ENCODE measurements at regions not wholly inside any gene's neighbourhood (a gene's known extent, or its start where the extent isn't known, plus 50 kb on each side); places are given as distances from the start of the nearest gene placed in this dataset.

DNA sequence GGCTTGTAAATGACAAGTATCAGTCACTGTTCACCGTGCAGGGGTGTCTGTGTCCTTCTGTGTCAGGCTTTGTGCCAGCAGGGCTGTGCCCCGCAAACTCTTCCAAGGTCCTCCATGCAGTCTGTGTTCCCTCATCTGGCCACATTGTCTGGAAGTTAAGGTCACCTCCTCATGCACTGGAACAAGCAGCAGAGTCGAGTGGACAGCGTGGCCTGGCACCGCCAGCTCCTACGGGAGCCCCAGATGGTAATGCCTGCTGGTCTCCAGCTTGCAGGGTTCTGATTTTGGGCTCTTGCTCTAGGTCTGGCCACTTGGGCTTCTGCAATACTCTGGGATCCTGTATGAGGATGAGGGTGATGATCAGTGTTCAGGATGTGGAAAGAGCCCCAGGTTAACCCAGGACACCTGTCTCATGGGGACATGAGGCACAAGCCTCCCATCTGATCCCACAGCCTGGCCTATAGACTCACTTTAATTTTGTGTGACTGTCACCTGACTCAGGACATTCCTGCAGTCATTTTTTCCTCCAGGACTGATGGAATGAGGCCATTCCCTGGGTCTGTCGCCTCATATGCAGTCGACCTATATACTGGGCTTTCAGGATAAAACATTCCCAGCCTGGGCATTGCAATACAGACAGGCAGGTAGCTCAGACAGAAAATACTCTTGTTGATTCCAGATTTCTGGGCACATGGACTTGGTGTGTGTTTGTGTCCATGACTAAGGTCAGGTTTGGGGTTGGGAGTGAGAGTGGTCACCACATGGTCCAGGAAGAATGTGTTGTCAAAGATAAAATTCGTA, 106.3 kb upstream of the TOP3B start:
- ATAC-seq (no peak), DNase-seq (no peak)
- TF ChIP-seq, protein P1, sequence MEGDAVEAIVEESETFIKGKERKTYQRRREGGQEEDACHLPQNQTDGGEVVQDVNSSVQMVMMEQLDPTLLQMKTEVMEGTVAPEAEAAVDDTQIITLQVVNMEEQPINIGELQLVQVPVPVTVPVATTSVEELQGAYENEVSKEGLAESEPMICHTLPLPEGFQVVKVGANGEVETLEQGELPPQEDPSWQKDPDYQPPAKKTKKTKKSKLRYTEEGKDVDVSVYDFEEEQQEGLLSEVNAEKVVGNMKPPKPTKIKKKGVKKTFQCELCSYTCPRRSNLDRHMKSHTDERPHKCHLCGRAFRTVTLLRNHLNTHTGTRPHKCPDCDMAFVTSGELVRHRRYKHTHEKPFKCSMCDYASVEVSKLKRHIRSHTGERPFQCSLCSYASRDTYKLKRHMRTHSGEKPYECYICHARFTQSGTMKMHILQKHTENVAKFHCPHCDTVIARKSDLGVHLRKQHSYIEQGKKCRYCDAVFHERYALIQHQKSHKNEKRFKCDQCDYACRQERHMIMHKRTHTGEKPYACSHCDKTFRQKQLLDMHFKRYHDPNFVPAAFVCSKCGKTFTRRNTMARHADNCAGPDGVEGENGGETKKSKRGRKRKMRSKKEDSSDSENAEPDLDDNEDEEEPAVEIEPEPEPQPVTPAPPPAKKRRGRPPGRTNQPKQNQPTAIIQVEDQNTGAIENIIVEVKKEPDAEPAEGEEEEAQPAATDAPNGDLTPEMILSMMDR (IDR thresholded peaks at IDR 0.05), result no peak
- peaks cover 18% of the 10 kb centered on the region for H3K27me3 Mint-ChIP-seq
- H3K4me3 Mint-ChIP-seq, result no peak overlapping the region
- ChIA-PET POLR2A (interaction anchor here (1.2 kb wide), 1 partner anchor 12 kb away, joined by 3 read pairs; no protein-coding TSS in a partner anchor), CTCF (no interaction called here)
- no peaks in the 10 kb centered on the region for H3K9me3 Mint-ChIP-seq
- H3K36me3 Mint-ChIP-seq (ENCODE audit: low read depth), result no peaks in the 10 kb centered on the region
- intact Hi-C loops (cut with micrococcal nuclease), result no loop called here
- no peak overlapping the region for H3K27ac Mint-ChIP-seq
- peaks cover 9% of the 10 kb centered on the region for H3K4me1 Mint-ChIP-seq (ENCODE audit: low read depth)

DNA sequence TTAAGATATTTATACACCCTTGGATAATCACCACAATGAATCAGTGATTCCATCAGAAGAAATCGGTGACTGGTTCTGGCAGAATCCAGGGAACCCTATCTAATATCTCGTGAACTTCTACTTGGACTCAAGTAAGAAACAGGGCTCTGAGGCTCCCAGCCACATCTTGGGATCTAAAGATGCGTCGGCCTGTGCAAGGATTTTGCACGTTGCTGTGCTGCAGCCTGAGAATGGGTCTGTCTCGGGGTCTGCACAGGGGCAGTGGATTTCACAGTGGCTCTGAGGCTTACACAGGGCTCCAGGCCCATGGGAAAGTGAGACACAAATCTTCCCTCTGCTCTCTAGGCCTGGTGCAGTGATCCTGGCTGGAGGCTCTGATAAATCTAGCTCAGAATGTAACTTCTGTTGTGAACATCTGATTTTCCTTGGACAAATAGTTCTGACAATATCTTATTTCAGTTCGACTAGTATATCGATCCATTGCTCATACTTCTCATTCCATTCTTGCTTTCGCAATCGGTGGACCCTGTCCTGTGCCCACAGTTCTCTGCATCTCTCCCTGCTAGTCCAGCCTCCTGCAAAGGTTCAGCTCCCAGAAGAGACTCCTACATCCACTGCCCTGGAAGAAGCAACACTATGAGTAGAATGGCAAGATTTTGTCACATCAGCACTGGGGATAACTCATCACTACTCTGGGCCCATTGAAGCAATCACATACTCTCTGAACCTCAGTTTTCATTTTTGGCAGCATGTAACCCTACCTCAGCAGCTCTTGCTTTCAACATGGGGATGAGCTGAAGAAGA, 105.5 kb upstream of the TOP3B start:
- DNase-seq (no peak), ATAC-seq (no peak)
- H3K4me1 Mint-ChIP-seq (ENCODE audit: low read depth), result peaks cover 4% of the 10 kb centered on the region
- TF ChIP-seq, protein P1 (IDR thresholded peaks at IDR 0.05), result no peak
- ChIA-PET POLR2A (no interaction called here), CTCF (no interaction called here)
- H3K27ac Mint-ChIP-seq, result no peak overlapping the region
- no peak overlapping the region for H3K4me3 Mint-ChIP-seq
- H3K27me3 Mint-ChIP-seq, result peaks cover 19% of the 10 kb centered on the region
- no peaks in the 10 kb centered on the region for H3K36me3 Mint-ChIP-seq (ENCODE audit: low read depth)
- no peaks in the 10 kb centered on the region for H3K9me3 Mint-ChIP-seq
- intact Hi-C loops (cut with micrococcal nuclease), result no loop called here

DNA sequence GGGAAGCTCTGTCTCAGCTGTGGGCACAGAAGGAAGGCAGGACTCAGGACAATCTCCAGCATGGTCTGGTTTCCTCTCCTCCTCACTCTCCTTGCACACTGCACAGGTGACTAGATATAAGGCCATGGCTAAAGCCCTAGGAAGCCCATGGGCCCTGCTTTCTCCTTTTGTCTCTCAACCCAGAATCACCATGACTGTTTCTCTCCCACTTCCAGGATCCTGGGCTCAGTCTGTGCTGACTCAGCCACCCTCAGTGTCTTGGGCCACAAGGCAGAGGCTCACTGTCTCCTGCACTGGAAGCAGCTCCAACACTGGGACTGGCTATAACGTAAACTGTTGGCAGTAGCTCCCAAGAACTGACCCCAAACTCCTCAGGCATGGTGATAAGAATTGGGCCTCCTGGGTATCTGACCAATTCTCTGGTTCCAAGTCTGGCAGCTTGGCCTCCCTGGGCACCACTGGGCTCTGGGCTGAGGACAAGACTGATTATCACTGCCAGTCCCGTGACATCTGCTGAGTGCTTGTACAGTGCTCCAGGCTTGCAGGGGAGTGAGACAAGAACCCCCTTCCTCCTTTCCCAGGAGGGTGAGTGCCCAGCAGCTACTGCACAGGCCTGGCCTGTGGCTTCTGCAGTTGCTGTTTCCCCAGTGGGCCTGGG, 104.0 kb upstream of the TOP3B start:
- no peak for DNase-seq
- TF ChIP-seq, protein P1 (IDR thresholded peaks at IDR 0.05), result no peak
- intact Hi-C loops (cut with micrococcal nuclease), result no loop called here

DNA sequence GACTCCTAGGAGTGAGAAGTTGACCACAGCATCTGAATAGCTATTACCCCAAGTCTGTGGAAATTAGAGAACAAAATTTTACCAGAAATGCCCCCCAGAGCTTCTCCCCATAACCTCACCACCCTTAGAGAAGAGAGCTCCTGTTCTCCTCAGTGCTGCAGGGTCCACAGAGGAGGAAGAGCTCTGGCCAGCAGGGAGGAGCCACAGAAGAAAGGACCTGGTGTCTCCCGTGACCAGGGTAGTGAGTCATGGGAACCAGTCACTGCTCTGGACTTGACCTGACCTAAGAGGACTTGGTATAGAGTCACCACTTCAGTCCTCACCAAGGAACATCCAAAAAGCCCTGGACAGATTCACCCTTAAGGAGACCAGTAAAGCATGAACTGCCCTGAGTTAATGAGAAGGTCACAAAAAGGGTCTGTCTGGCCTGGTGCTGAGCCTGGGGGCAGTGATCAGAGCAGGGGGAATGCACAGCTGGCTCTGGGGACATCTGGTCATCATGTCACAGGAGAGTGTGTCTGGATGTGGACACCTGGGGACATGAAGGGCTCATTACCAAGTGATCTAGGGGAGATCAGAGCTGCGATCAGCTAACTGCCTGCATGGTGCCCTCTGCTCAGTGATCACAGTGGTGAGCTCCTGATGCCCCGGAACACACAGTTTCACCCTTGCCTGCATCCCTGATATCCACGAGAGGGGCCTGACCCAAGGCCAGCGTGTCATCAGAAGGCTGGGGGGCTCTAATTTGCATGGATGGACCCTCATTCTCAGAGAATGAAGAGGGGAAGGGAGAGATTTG, 103.3 kb upstream of the TOP3B start:
- intact Hi-C loops (cut with micrococcal nuclease), result no loop called here
- Mint-ChIP-seq H3K27me3 (peaks cover 16% of the 10 kb centered on the region), H3K9me3 (no peaks in the 10 kb centered on the region), H3K4me3 (no peak overlapping the region), H3K36me3 (ENCODE audit: low read depth) (no peaks in the 10 kb centered on the region), H3K4me1 (ENCODE audit: low read depth) (no peaks in the 10 kb centered on the region), H3K27ac (no peak overlapping the region)
- TF ChIP-seq, protein P1 (IDR thresholded peaks at IDR 0.05), result no peak
- no peak for DNase-seq
- no peak for ATAC-seq
- POLR2A ChIA-PET, result no interaction called here
- CTCF ChIA-PET, result interaction anchor here (1.4 kb wide), 1 partner anchor 122 kb away, joined by 3 read pairs; no protein-coding TSS in a partner anchor

More for the DNA sequence above, 104.0 kb upstream of the TOP3B start:
- ATAC-seq, result no peak
- peaks cover 20% of the 10 kb centered on the region for H3K27me3 Mint-ChIP-seq
- H3K9me3 Mint-ChIP-seq, result no peaks in the 10 kb centered on the region
- H3K36me3 Mint-ChIP-seq (ENCODE audit: low read depth), result no peaks in the 10 kb centered on the region
- H3K4me1 Mint-ChIP-seq (ENCODE audit: low read depth), result no peaks in the 10 kb centered on the region
- H3K27ac Mint-ChIP-seq, result no peak overlapping the region
- no peak overlapping the region for H3K4me3 Mint-ChIP-seq
- CTCF ChIA-PET, result interaction anchor here (1.4 kb wide), 1 partner anchor 121 kb away, joined by 3 read pairs; no protein-coding TSS in a partner anchor
- POLR2A ChIA-PET, result no interaction called here

Measured in activated CD8-positive, alpha-beta T cell treated with anti-CD3 and anti-CD28 coated beads for 36 hours (primary cell).